ENCODE measurements at regions not wholly inside any gene's neighbourhood (a gene's known extent, or its start where the extent isn't known, plus 50 kb on each side); places are given as distances from the start of the nearest gene placed in this dataset.

GRCh38 chr20:6575912-6576401, 191.5 kb upstream of the BMP2 start:
- Histone ChIP-seq H3K9ac (ENCODE audit: low read depth, low read length) (no peak overlapping the region), H3K36me3 (ENCODE audit: insufficient read depth, low read length) (no peaks in the 10 kb centered on the region), H3K4me1 (ENCODE audit: insufficient read depth, low read length) (peaks cover 6% of the 10 kb centered on the region; the same call in 1 of the 2 replicates), H3K9me3 (ENCODE audit: control insufficient read depth, insufficient read depth, low read length) (no peaks in the 10 kb centered on the region)

GRCh38 chr20:6566821-6567220, 200.7 kb upstream of the BMP2 start:
- H3K36me3 ChIP-seq (ENCODE audit: insufficient read depth, low read length) = no peaks in the 10 kb centered on the region
- H3K9ac ChIP-seq (ENCODE audit: low read depth, low read length) = no peak overlapping the region
- no peaks in the 10 kb centered on the region for H3K9me3 ChIP-seq (ENCODE audit: control insufficient read depth, insufficient read depth, low read length)
- no peaks in the 10 kb centered on the region for H3K4me1 ChIP-seq (ENCODE audit: insufficient read depth, low read length)

- Histone ChIP-seq H3K36me3 (ENCODE audit: insufficient read depth, low read length) (no peaks in the 10 kb centered on the region), H3K4me1 (ENCODE audit: insufficient read depth, low read length) (no peaks in the 10 kb centered on the region), H3K9me3 (ENCODE audit: control insufficient read depth, insufficient read depth, low read length) (no peaks in the 10 kb centered on the region), H3K9ac (ENCODE audit: low read depth, low read length) (no peak overlapping the region)
Observed at GRCh38 chr20:6562111-6562510, 205.4 kb upstream of the BMP2 start.

- Histone ChIP-seq H3K4me1 (ENCODE audit: insufficient read depth, low read length) (no peaks in the 10 kb centered on the region), H3K9me3 (ENCODE audit: control insufficient read depth, insufficient read depth, low read length) (no peaks in the 10 kb centered on the region), H3K36me3 (ENCODE audit: insufficient read depth, low read length) (no peaks in the 10 kb centered on the region), H3K9ac (ENCODE audit: low read depth, low read length) (no peak overlapping the region)
Observed at GRCh38 chr20:6560978-6561377, 206.5 kb upstream of the BMP2 start.

GRCh38 chr20:6559791-6560190, 207.7 kb upstream of the BMP2 start:
- no peaks in the 10 kb centered on the region for H3K36me3 ChIP-seq (ENCODE audit: insufficient read depth, low read length)
- H3K9me3 ChIP-seq (ENCODE audit: control insufficient read depth, insufficient read depth, low read length) = no peaks in the 10 kb centered on the region
- no peak overlapping the region for H3K9ac ChIP-seq (ENCODE audit: low read depth, low read length)
- no peaks in the 10 kb centered on the region for H3K4me1 ChIP-seq (ENCODE audit: insufficient read depth, low read length)

- Histone ChIP-seq H3K9ac (ENCODE audit: low read depth, low read length) (no peak overlapping the region), H3K36me3 (ENCODE audit: insufficient read depth, low read length) (no peaks in the 10 kb centered on the region), H3K9me3 (ENCODE audit: control insufficient read depth, insufficient read depth, low read length) (no peaks in the 10 kb centered on the region), H3K4me1 (ENCODE audit: insufficient read depth, low read length) (no peaks in the 10 kb centered on the region)
Observed at GRCh38 chr20:6558341-6558740, 209.1 kb upstream of the BMP2 start.

- H3K36me3 ChIP-seq (ENCODE audit: insufficient read depth, low read length) = no peaks in the 10 kb centered on the region
- no peak overlapping the region for H3K9ac ChIP-seq (ENCODE audit: low read depth, low read length)
- H3K4me1 ChIP-seq (ENCODE audit: insufficient read depth, low read length) = no peaks in the 10 kb centered on the region
- no peaks in the 10 kb centered on the region for H3K9me3 ChIP-seq (ENCODE audit: control insufficient read depth, insufficient read depth, low read length)
Observed at GRCh38 chr20:6533761-6534479, 233.6 kb upstream of the BMP2 start.

- H3K36me3 ChIP-seq (ENCODE audit: insufficient read depth, low read length) = no peaks in the 10 kb centered on the region
- no peaks in the 10 kb centered on the region for H3K4me1 ChIP-seq (ENCODE audit: insufficient read depth, low read length)
- H3K9me3 ChIP-seq (ENCODE audit: control insufficient read depth, insufficient read depth, low read length) = no peaks in the 10 kb centered on the region
- no peak overlapping the region for H3K9ac ChIP-seq (ENCODE audit: low read depth, low read length)
Observed at GRCh38 chr20:6533351-6533750, 234.1 kb upstream of the BMP2 start.

GRCh38 chr20:6530779-6531315, 236.6 kb upstream of the BMP2 start:
- Histone ChIP-seq H3K9me3 (ENCODE audit: control insufficient read depth, insufficient read depth, low read length) (no peaks in the 10 kb centered on the region), H3K9ac (ENCODE audit: low read depth, low read length) (no peak overlapping the region), H3K4me1 (ENCODE audit: insufficient read depth, low read length) (no peaks in the 10 kb centered on the region), H3K36me3 (ENCODE audit: insufficient read depth, low read length) (no peaks in the 10 kb centered on the region)

GRCh38 chr20:6530254-6530653, 237.2 kb upstream of the BMP2 start:
- Histone ChIP-seq H3K4me1 (ENCODE audit: insufficient read depth, low read length) (no peaks in the 10 kb centered on the region), H3K9me3 (ENCODE audit: control insufficient read depth, insufficient read depth, low read length) (no peaks in the 10 kb centered on the region), H3K36me3 (ENCODE audit: insufficient read depth, low read length) (no peaks in the 10 kb centered on the region), H3K9ac (ENCODE audit: low read depth, low read length) (no peak overlapping the region)

- Histone ChIP-seq H3K9me3 (ENCODE audit: control insufficient read depth, insufficient read depth, low read length) (no peaks in the 10 kb centered on the region), H3K9ac (ENCODE audit: low read depth, low read length) (no peak overlapping the region), H3K4me1 (ENCODE audit: insufficient read depth, low read length) (no peaks in the 10 kb centered on the region), H3K36me3 (ENCODE audit: insufficient read depth, low read length) (no peaks in the 10 kb centered on the region)
Observed at GRCh38 chr20:6525447-6526303, 241.8 kb upstream of the BMP2 start.

- Histone ChIP-seq H3K36me3 (ENCODE audit: insufficient read depth, low read length) (no peaks in the 10 kb centered on the region), H3K4me1 (ENCODE audit: insufficient read depth, low read length) (no peaks in the 10 kb centered on the region), H3K9me3 (ENCODE audit: control insufficient read depth, insufficient read depth, low read length) (no peaks in the 10 kb centered on the region), H3K9ac (ENCODE audit: low read depth, low read length) (no peak overlapping the region)
Observed at GRCh38 chr20:6524305-6524704, 243.2 kb upstream of the BMP2 start.

- no peak overlapping the region for H3K9ac ChIP-seq (ENCODE audit: low read depth, low read length)
- H3K9me3 ChIP-seq (ENCODE audit: control insufficient read depth, insufficient read depth, low read length) = no peaks in the 10 kb centered on the region
- no peaks in the 10 kb centered on the region for H3K4me1 ChIP-seq (ENCODE audit: insufficient read depth, low read length)
- H3K36me3 ChIP-seq (ENCODE audit: insufficient read depth, low read length) = no peaks in the 10 kb centered on the region
Observed at GRCh38 chr20:6519556-6519955, 247.9 kb upstream of the BMP2 start.

GRCh38 chr20:6515261-6515660, 252.2 kb upstream of the BMP2 start:
- H3K9ac ChIP-seq (ENCODE audit: low read depth, low read length) = no peak overlapping the region
- H3K4me1 ChIP-seq (ENCODE audit: insufficient read depth, low read length) = no peaks in the 10 kb centered on the region

GRCh38 chr20:6513599-6513998, 253.9 kb upstream of the BMP2 start:
- no peaks in the 10 kb centered on the region for H3K4me1 ChIP-seq (ENCODE audit: insufficient read depth, low read length)
- H3K9ac ChIP-seq (ENCODE audit: low read depth, low read length) = no peak overlapping the region
- H3K36me3 ChIP-seq (ENCODE audit: insufficient read depth, low read length) = no peaks in the 10 kb centered on the region

More at GRCh38 chr20:6515261-6515660, 252.2 kb upstream of the BMP2 start:
- Histone ChIP-seq H3K36me3 (ENCODE audit: insufficient read depth, low read length) (no peaks in the 10 kb centered on the region), H3K9me3 (ENCODE audit: control insufficient read depth, insufficient read depth, low read length) (no peaks in the 10 kb centered on the region)

More at GRCh38 chr20:6513599-6513998, 253.9 kb upstream of the BMP2 start:
- no peaks in the 10 kb centered on the region for H3K9me3 ChIP-seq (ENCODE audit: control insufficient read depth, insufficient read depth, low read length)

Data from ES-I3 (cell line).